ENCODE measurements at regions not wholly inside any gene's neighbourhood (a gene's known extent, or its start where the extent isn't known, plus 50 kb on each side); places are given as distances from the start of the nearest gene placed in this dataset.
"Not testable (repeated sequence)": the region's sequence is repeated elsewhere in the genome, so short reads cannot be mapped to it uniquely, and the experiment has no call there.

DNA sequence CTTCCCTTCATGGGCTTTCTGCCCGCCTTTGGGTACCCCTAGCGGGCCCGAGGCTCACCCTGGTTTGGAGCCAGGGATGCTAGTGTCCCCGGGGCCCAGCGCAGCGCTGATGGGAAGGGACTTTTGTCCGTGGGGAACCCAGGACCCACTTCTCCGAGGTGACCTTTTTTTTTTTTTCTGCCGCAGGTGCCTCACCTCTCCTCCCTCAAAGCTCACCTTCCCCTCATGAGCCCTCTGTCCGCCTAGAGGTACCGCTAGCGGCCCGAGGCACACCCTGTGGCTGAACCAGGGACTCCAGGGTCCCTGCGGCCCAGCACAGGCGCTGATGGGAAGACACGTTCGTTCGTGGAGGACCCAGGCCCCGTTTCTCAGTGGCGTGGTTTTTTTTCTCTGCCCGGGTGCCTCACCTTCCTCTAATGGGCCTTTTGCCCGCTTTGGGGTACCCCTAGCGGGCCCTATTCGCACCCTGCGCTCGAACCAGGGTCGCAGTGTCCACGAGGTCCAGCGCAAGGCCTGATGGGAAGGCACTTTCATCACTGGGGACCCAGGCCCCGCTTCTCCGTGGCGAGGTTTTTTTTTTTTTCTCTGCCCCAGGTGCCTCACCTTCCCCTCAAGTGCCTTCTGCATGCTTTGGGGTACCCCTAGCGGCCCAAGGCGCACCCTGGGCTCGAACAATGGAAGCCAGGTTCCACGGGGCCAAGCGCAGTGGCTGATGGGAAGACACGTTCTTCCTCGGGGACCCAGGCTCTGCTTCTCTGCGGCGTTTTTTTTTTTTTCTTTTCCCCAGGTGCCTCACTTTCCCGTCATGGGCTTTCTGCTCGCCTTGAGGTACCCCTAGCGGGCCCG is 1481.6 kb upstream of the TPTE start:
- DNase-seq (ENCODE audit: extremely low spot score, insufficient read length, low read depth); FAIRE-seq: not testable (repeated sequence)

GRCh38 chr21:9040406-9040805 is 1481.0 kb upstream of the TPTE start:
- not testable (repeated sequence) for DNase-seq (ENCODE audit: extremely low spot score, insufficient read length, low read depth); FAIRE-seq

DNA sequence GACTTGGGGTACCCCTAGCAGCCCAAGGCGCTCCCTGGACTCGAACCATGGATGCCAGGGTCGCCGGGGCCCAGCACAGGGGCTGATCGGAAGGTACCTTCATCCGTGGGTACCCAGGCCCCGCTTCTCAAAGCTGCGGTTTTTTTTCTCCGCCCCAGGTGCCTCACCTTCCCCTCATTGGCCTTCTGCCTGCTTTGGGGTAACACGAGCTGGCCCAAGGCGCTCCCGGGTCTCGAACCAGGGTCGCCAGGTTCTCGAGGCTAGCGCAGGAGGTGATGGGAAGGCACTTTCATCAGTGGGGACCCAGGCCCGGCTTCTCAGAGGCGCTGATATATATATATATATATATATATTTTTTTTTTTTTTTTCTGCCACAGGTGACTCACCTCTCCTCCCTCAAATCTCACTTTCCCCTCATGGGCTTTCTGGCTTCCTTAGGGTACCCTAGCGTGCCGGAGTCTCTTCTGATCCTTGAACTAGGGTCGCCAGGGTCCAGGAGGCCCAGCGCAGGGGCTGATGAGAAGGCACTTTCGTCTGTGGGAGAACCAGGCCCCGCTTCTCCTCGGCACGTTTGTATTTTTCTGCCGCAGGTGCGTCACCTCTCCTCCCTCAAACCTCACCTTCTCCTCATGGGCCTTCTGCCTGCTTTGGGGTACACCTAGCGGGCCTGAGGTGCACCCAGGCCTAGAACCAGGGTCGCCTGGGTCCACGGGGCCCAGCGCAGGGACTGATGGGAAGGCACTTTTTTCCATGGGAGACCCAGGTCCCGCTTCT is 1480.0 kb upstream of the TPTE start:
- FAIRE-seq; DNase-seq (ENCODE audit: extremely low spot score, insufficient read length, low read depth): not testable (repeated sequence)

DNA sequence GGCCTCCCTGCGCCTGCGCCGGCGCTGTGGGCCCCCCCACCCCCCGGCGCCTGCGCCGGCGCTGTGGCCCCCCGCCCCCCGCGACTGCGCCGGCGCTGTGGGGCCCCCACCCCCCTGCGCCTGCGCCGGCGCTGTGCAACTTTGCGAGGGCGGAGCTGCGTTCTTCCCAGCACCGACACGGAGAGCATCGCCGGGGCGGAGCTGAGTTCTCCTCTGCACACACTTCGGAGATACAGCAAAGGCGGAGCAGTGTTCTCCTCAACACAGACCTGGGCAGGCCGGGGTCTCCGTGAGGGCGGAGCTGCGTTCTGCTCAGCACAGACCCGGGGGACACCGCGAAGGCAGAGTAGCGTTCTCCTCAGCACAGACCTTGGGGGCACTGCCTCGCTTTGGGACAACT is 1478.3 kb upstream of the TPTE start:
- FAIRE-seq; DNase-seq (ENCODE audit: extremely low spot score, insufficient read length, low read depth): not testable (repeated sequence)

- FAIRE-seq; DNase-seq (ENCODE audit: extremely low spot score, insufficient read length, low read depth): not testable (repeated sequence)
These were observed 1474.5 kb upstream of the TPTE start for GRCh38 chr21:9046870-9047269.

DNA sequence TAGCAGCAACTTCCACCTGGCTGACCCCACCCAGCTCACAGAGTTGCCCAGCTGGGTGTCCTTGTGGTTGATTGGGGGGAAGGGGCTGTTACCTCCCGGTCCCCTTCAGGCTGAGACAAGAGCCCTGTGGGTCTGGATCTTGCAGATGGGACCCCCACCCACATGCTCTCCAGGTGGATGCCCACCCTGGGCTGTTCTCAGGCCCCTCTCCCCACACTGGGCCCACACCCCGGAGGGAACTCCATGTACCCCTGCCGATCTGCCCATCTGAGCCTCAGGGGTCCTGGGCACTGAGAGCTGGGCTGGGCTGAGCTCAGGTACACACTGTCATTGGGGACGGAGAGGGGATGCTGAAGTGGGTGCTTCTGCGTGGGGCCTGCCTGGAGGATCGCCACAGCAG is 1453.9 kb upstream of the TPTE start:
- not testable (repeated sequence) for FAIRE-seq; DNase-seq (ENCODE audit: extremely low spot score, insufficient read length, low read depth)

- not testable (repeated sequence) for FAIRE-seq; DNase-seq (ENCODE audit: extremely low spot score, insufficient read length, low read depth)
These were observed 1452.8 kb upstream of the TPTE start for GRCh38 chr21:9068622-9069021.

DNA sequence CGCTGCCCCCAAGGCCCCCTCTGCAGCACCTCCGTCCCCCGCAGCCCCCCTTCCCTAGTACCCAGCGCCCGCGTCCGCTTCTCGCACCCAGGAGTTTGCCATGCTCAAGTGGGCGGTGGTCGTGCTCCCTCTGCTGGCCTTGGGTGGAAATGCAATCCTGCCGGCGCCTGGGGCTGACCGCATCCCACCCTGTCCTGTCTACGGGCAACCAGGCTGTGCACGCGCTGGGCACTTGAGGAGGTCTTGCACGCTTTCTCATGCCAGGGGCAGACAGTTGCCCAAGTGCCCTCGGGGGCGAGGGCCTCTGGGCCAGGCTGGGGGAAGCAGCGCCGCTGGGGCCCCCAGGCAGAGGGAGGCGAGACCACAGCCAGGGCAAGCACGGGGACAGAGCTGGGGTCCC is 1450.7 kb upstream of the TPTE start:
- FAIRE-seq; DNase-seq (ENCODE audit: extremely low spot score, insufficient read length, low read depth): not testable (repeated sequence)

DNA sequence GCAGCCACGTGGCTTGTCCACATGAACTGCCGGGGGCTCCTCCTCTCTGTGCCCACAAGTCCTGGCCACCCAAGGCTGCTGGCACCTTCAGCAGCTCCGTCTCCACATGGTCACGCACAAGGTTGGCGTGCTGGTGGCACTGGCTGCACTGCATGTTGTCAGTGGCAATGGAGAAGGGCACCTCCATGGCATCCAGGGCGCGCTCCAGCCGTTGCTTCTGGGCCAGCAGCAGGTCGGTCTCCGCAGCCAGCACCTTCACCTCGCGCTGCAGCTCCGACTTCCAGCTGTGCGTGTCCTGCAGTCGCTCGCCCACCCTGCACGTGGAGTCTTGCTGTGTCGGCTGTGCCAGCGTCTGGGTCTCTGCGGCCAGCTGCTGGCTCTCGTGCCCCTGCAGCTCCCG is 1448.4 kb upstream of the TPTE start:
- not testable (repeated sequence) for DNase-seq (ENCODE audit: extremely low spot score, insufficient read length, low read depth); FAIRE-seq

DNA sequence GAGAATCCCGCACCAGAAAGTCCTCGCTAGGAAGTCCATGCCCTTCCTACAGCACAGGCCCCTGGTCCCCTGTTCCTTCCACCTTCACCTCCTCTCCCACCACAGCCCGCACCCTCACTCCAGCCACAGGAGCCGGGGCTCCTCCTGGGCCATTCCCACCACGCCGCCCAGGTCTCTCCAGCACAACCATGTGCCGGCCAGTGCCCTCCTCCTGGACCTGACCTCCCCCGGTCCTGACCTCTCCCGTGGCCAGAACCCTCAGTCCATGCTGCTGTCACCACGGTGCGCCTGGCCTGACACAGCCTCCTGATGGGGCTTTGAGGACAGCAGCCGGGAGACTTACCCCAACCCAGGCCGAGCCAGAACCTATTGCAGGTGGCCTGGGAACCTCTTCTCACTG is 1446.6 kb upstream of the TPTE start:
- FAIRE-seq: not testable (repeated sequence)

GRCh38 chr21:9083091-9083826 is 1438.1 kb upstream of the TPTE start:
- FAIRE-seq; DNase-seq (ENCODE audit: extremely low spot score, insufficient read length, low read depth): not testable (repeated sequence)

More for the DNA sequence above, 1446.6 kb upstream of the TPTE start:
- DNase-seq (ENCODE audit: extremely low spot score, insufficient read length, low read depth): not testable (repeated sequence)

GRCh38 chr21:9086299-9086698 is 1435.1 kb upstream of the TPTE start:
- DNase-seq (ENCODE audit: extremely low spot score, insufficient read length, low read depth); FAIRE-seq: not testable (repeated sequence)

DNA sequence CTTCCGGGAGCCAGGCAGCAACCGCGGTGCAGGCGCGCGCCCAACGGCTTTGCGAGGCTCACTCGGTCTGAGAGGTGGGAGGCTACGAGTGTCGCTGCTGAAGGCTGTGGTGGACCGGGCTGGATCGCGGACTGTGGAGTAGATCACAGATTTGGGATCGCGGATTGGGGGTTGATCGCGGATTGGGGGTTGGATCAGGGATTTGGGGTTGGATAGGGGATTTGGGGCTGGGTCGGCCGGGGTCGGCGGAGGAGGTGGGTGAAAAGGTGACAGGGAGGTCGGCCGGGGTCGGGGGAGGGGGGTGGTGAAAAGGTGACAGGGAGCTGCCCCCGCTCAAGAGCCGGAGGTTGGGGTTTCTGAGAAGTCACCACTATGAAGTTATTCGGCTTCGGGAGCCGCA is 1433.6 kb upstream of the TPTE start:
- not testable (repeated sequence) for FAIRE-seq; DNase-seq (ENCODE audit: extremely low spot score, insufficient read length, low read depth)

DNA sequence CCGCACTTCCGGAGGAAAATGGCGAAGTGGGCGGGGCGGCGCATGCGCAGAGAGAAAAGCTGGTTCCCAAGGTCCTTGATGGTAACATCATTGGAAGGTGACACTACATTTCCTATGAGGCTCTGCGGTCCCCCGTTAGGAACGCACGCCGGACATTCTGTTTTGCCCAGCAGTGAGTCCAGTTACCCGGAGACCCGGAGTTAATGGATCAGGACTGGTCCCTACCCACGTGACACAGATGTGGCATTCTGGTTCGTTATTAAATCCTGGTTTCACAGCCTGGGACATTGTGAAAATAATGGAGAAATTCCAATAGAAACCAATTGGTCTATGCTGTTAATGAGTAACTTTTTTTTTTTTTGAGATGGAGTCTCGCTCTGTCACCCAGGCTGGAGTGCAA is 1391.6 kb upstream of the TPTE start:
- FAIRE-seq; DNase-seq (ENCODE audit: extremely low spot score, insufficient read length, low read depth): not testable (repeated sequence)

DNA sequence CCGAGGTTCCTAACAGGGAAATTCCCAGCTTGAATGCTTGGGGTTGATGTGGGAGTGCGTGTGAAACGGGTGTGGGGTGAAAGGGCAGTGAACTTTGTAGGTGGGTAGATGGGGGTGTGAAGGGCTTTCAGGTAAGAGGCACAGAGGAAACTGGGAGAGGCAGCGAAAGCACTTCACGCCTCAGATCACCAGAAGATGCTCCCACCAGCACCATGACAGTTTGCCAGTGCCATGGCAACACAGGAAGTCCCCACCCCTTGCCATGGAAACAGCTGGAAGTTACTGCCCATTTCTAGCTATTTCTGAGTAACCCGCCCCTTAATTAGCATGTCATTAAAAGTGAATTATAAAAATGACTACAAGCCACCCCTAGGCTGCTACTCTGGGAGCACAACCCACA is 1390.6 kb upstream of the TPTE start:
- FAIRE-seq; DNase-seq (ENCODE audit: extremely low spot score, insufficient read length, low read depth): not testable (repeated sequence)

All from GM18507 (cell line).